ENCODE measurements at regions not wholly inside any gene's neighbourhood (a gene's known extent, or its start where the extent isn't known, plus 50 kb on each side); places are given as distances from the start of the nearest gene placed in this dataset.

DNA sequence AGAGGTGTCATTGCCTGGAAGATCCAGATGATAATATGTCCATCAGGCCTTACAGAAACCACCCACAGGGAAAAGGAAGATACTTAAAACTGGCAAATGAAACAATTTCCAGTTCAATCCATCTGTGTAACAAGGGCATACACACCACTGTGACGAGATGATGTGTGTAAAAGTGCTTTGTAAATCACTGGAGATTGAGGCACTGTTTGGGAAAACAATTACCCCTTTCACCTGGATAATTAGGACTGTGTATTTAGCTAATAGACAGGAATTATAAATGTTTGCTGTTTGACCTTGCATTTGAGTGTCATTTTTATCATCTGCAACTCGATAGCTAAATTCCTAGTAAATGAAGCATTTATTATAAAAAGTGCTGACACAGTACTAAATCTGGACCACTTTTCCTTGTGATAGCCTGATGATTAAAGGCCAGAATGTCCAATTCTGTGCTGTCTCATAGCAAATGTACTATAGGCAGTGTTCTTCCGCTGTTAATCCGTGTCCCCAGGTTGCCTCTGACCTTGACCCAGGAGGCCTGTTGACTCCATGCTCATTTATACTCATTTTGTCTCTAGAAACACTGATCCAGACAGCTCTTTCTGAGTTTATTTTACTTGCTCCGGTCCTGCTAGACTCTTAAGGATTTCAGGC, 105.8 kb downstream of the LACC1 start (continued):
- no peak for TF ChIP-seq ZNF550 (CRISPR knock-in tag; IDR thresholded peaks at IDR 0.05; ENCODE audit: borderline replicate concordance)
- no peak for TF ChIP-seq MATR3 (CRISPR knock-in tag; IDR thresholded peaks at IDR 0.05)
- TF ChIP-seq, protein P1, sequence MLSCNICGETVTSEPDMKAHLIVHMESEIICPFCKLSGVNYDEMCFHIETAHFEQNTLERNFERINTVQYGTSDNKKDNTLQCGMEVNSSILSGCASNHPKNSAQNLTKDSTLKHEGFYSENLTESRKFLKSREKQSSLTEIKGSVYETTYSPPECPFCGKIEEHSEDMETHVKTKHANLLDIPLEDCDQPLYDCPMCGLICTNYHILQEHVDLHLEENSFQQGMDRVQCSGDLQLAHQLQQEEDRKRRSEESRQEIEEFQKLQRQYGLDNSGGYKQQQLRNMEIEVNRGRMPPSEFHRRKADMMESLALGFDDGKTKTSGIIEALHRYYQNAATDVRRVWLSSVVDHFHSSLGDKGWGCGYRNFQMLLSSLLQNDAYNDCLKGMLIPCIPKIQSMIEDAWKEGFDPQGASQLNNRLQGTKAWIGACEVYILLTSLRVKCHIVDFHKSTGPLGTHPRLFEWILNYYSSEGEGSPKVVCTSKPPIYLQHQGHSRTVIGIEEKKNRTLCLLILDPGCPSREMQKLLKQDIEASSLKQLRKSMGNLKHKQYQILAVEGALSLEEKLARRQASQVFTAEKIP (CRISPR knock-in tag; IDR thresholded peaks at IDR 0.05; ENCODE audit: borderline replicate concordance) = no peak
- no peak for TF ChIP-seq JUNB (CRISPR knock-in tag; IDR thresholded peaks at IDR 0.05; ENCODE audit: borderline replicate concordance)
- TF ChIP-seq FOSL1 (CRISPR knock-in tag; IDR thresholded peaks at IDR 0.05; ENCODE audit: borderline replicate concordance) = no peak
- TF ChIP-seq ZNF788 (CRISPR knock-in tag; IDR thresholded peaks at IDR 0.05; ENCODE audit: borderline replicate concordance) = no peak
- no peak for TF ChIP-seq ZNF251 (CRISPR knock-in tag; IDR thresholded peaks at IDR 0.05)
- no peak for TF ChIP-seq ZNF232 (CRISPR knock-in tag; IDR thresholded peaks at IDR 0.05; ENCODE audit: borderline replicate concordance)
- no peak for TF ChIP-seq MLLT10 (CRISPR knock-in tag; IDR thresholded peaks at IDR 0.05)
- no peak for TF ChIP-seq ZNF513 (CRISPR knock-in tag; conservative IDR thresholded peaks at IDR 0.05)
- TF ChIP-seq YEATS4 (CRISPR knock-in tag; IDR thresholded peaks at IDR 0.05; ENCODE audit: borderline replicate concordance) = no peak
- no peak for TF ChIP-seq ZSCAN30 (CRISPR knock-in tag; IDR thresholded peaks at IDR 0.05)
- TF ChIP-seq ZNF160 (CRISPR knock-in tag; IDR thresholded peaks at IDR 0.05) = no peak
- no peak for TF ChIP-seq PHF8 (CRISPR knock-in tag; IDR thresholded peaks at IDR 0.05)
- no peak for TF ChIP-seq SMARCC2 (IDR thresholded peaks at IDR 0.05)
- TF ChIP-seq SMARCE1 (IDR thresholded peaks at IDR 0.05; ENCODE audit: borderline replicate concordance) = no peak
